SH-SY5Y (cell line): ENCODE measurements at regions not wholly inside any gene's neighbourhood (a gene's known extent, or its start where the extent isn't known, plus 50 kb on each side); places are given as distances from the start of the nearest gene placed in this dataset.

Experiments
- GATA2 ChIP-seq: IDR thresholded peaks from 2 replicates; pipeline ENCODE4 v1.6.1; 2011; ENCODE audit warnings: mild to moderate bottlenecking, low read depth, low read length
- GATA3 ChIP-seq: IDR thresholded peaks from 2 replicates; pipeline ENCODE4 v1.6.1; 2011; ENCODE audit warnings: low read depth, mild to moderate bottlenecking, low read length, moderate library complexity

DNA sequence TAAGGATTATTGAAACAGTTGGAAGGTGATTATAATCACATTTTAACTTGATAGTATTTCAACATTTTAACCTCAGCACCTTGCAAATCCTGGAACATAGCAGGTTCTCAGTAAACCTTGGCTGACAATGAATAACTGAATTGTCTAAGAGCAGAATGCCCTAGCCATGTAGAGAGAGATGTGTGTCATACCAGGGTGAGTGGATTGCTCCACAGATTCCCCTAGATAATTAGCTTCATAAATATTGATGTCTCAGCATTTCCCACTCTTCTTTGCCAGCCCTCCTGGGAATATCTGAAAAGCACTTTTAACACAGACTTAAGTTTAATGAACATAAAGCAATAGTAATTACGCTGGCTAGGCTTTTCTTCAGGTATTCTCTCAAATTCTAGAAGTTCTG lies 363.5 kb downstream of the MAN2A1 start:
- TF ChIP-seq GATA2, result no peak
- TF ChIP-seq GATA3, result no peak
